ENCODE measurements at regions not wholly inside any gene's neighbourhood (a gene's known extent, or its start where the extent isn't known, plus 50 kb on each side); places are given as distances from the start of the nearest gene placed in this dataset.

- Histone ChIP-seq H3K27me3 (ENCODE audit: control insufficient read depth, insufficient read depth, low read length) (no peaks in the 10 kb centered on the region), H3K9ac (ENCODE audit: insufficient read depth, low read length) (no peak overlapping the region), H3K4me3 (replicated peaks in 1 of 4; ENCODE audit: control extremely low read depth in 1 of 4, insufficient read depth in 1 of 4, low read depth in 3 of 4, low read length in 4 of 4) (no peak overlapping the region), H3K4me2 (ENCODE audit: extremely low read depth, insufficient read depth, low read length) (no peak overlapping the region), H3K9me3 (ENCODE audit: control insufficient read depth, insufficient read depth, low read depth, low read length) (no peaks in the 10 kb centered on the region), H4K20me1 (ENCODE audit: control insufficient read depth, extremely low read depth, insufficient read depth, low read length) (no peaks in the 10 kb centered on the region), H3K27ac (ENCODE audit: insufficient read depth, low read length) (no peak overlapping the region), H2AFZ (ENCODE audit: low read length) (no peak overlapping the region), H3K36me3 (ENCODE audit: control insufficient read depth, insufficient read depth, low read length) (no peaks in the 10 kb centered on the region), H3K4me1 (ENCODE audit: control insufficient read depth, extremely low read depth, insufficient read depth, low read length) (no peaks in the 10 kb centered on the region), H3K79me2 (ENCODE audit: control insufficient read depth, insufficient read depth, low read length) (no peaks in the 10 kb centered on the region)
- TF ChIP-seq, protein P1, sequence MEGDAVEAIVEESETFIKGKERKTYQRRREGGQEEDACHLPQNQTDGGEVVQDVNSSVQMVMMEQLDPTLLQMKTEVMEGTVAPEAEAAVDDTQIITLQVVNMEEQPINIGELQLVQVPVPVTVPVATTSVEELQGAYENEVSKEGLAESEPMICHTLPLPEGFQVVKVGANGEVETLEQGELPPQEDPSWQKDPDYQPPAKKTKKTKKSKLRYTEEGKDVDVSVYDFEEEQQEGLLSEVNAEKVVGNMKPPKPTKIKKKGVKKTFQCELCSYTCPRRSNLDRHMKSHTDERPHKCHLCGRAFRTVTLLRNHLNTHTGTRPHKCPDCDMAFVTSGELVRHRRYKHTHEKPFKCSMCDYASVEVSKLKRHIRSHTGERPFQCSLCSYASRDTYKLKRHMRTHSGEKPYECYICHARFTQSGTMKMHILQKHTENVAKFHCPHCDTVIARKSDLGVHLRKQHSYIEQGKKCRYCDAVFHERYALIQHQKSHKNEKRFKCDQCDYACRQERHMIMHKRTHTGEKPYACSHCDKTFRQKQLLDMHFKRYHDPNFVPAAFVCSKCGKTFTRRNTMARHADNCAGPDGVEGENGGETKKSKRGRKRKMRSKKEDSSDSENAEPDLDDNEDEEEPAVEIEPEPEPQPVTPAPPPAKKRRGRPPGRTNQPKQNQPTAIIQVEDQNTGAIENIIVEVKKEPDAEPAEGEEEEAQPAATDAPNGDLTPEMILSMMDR (conservative IDR thresholded peaks at IDR 0.05 in 1 of 2, IDR thresholded peaks at IDR 0.05 in 1 of 2; ENCODE audit: low read depth in 1 of 2, low read length in 2 of 2) = no peak
- no peak for TF ChIP-seq EZH2 (IDR thresholded peaks at IDR 0.05; ENCODE audit: low read length, missing control alignments)
- no peak for DNase-seq (ENCODE audit: low read depth in 2 of 2)
Observed at GRCh38 chr20:22728146-22728745, 143.9 kb upstream of the FOXA2 start.

DNA sequence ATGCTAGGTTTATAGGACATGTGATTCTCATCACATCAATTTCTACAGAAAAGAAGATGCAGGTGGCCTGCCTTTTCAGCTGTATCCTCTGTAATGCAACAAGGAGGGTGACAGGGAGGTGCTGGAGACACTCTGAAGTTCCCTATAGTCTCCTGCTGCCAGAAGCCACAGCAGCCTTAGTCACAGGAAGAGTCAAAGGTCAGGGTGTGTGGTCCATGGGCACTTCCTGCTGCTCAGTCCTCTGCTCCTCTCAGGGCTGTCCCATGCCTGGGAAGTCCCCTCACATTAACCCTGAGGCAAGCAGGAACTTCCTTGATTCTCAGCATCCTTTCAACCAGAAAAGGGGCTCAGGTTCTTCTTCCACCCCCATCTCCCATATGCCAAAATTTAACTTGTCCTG, 144.8 kb upstream of the FOXA2 start:
- no peak overlapping the region for H3K9ac ChIP-seq (ENCODE audit: insufficient read depth, low read length)
- no peak overlapping the region for H3K4me3 ChIP-seq (replicated peaks in 1 of 4; ENCODE audit: control extremely low read depth in 1 of 4, insufficient read depth in 1 of 4, low read depth in 3 of 4, low read length in 4 of 4)
- H3K4me1 ChIP-seq (ENCODE audit: control insufficient read depth, extremely low read depth, insufficient read depth, low read length) = no peaks in the 10 kb centered on the region
- no peak for TF ChIP-seq EZH2 (IDR thresholded peaks at IDR 0.05; ENCODE audit: low read length, missing control alignments)
- H4K20me1 ChIP-seq (ENCODE audit: control insufficient read depth, extremely low read depth, insufficient read depth, low read length) = no peaks in the 10 kb centered on the region
- H2AFZ ChIP-seq (ENCODE audit: low read length) = no peak overlapping the region
- H3K79me2 ChIP-seq (ENCODE audit: control insufficient read depth, insufficient read depth, low read length) = no peaks in the 10 kb centered on the region
- H3K36me3 ChIP-seq (ENCODE audit: control insufficient read depth, insufficient read depth, low read length) = no peaks in the 10 kb centered on the region
- DNase-seq (ENCODE audit: low read depth in 2 of 2) = no peak
- no peaks in the 10 kb centered on the region for H3K27me3 ChIP-seq (ENCODE audit: control insufficient read depth, insufficient read depth, low read length)
- H3K4me2 ChIP-seq (ENCODE audit: extremely low read depth, insufficient read depth, low read length) = no peak overlapping the region
- H3K9me3 ChIP-seq (ENCODE audit: control insufficient read depth, insufficient read depth, low read depth, low read length) = no peaks in the 10 kb centered on the region
- H3K27ac ChIP-seq (ENCODE audit: insufficient read depth, low read length) = no peak overlapping the region

GRCh38 chr20:22729616-22730236, 145.4 kb upstream of the FOXA2 start:
- Histone ChIP-seq H3K27me3 (ENCODE audit: control insufficient read depth, insufficient read depth, low read length) (no peaks in the 10 kb centered on the region), H3K36me3 (ENCODE audit: control insufficient read depth, insufficient read depth, low read length) (no peaks in the 10 kb centered on the region), H3K27ac (ENCODE audit: insufficient read depth, low read length) (no peak overlapping the region), H3K79me2 (ENCODE audit: control insufficient read depth, insufficient read depth, low read length) (no peaks in the 10 kb centered on the region), H4K20me1 (ENCODE audit: control insufficient read depth, extremely low read depth, insufficient read depth, low read length) (no peaks in the 10 kb centered on the region), H3K4me1 (ENCODE audit: control insufficient read depth, extremely low read depth, insufficient read depth, low read length) (no peaks in the 10 kb centered on the region), H3K9ac (ENCODE audit: insufficient read depth, low read length) (no peak overlapping the region), H3K4me3 (replicated peaks in 1 of 4; ENCODE audit: control extremely low read depth in 1 of 4, insufficient read depth in 1 of 4, low read depth in 3 of 4, low read length in 4 of 4) (no peak overlapping the region), H2AFZ (ENCODE audit: low read length) (no peak overlapping the region), H3K9me3 (ENCODE audit: control insufficient read depth, insufficient read depth, low read depth, low read length) (no peaks in the 10 kb centered on the region), H3K4me2 (ENCODE audit: extremely low read depth, insufficient read depth, low read length) (no peak overlapping the region)
- no peak for TF ChIP-seq EZH2 (IDR thresholded peaks at IDR 0.05; ENCODE audit: low read length, missing control alignments)
- TF ChIP-seq, protein P1 (conservative IDR thresholded peaks at IDR 0.05 in 1 of 2, IDR thresholded peaks at IDR 0.05 in 1 of 2; ENCODE audit: low read depth in 1 of 2, low read length in 2 of 2) = no peak
- no peak for DNase-seq (ENCODE audit: low read depth in 2 of 2)
